ENCODE measurements at regions not wholly inside any gene's neighbourhood (a gene's known extent, or its start where the extent isn't known, plus 50 kb on each side); places are given as distances from the start of the nearest gene placed in this dataset.

- TF ChIP-seq ELF4 (CRISPR knock-in tag; IDR thresholded peaks at IDR 0.05; ENCODE audit: low read depth) (no peak), TCF7 (CRISPR knock-in tag; IDR thresholded peaks at IDR 0.05; ENCODE audit: low read depth) (no peak), AFF4 (CRISPR knock-in tag; IDR thresholded peaks at IDR 0.05; ENCODE audit: borderline replicate concordance) (no peak), CREB1 (CRISPR knock-in tag; IDR thresholded peaks at IDR 0.05) (no peak), PREB (CRISPR knock-in tag; IDR thresholded peaks at IDR 0.05; ENCODE audit: borderline replicate concordance) (no peak), USF2 (CRISPR knock-in tag; IDR thresholded peaks at IDR 0.05) (no peak), ATF2 (CRISPR knock-in tag; IDR thresholded peaks at IDR 0.05; ENCODE audit: borderline replicate concordance, low read depth) (no peak)
- TF ChIP-seq, protein P1, sequence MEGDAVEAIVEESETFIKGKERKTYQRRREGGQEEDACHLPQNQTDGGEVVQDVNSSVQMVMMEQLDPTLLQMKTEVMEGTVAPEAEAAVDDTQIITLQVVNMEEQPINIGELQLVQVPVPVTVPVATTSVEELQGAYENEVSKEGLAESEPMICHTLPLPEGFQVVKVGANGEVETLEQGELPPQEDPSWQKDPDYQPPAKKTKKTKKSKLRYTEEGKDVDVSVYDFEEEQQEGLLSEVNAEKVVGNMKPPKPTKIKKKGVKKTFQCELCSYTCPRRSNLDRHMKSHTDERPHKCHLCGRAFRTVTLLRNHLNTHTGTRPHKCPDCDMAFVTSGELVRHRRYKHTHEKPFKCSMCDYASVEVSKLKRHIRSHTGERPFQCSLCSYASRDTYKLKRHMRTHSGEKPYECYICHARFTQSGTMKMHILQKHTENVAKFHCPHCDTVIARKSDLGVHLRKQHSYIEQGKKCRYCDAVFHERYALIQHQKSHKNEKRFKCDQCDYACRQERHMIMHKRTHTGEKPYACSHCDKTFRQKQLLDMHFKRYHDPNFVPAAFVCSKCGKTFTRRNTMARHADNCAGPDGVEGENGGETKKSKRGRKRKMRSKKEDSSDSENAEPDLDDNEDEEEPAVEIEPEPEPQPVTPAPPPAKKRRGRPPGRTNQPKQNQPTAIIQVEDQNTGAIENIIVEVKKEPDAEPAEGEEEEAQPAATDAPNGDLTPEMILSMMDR (IDR thresholded peaks at IDR 0.05): no peak
- TF ChIP-seq, protein P2, sequence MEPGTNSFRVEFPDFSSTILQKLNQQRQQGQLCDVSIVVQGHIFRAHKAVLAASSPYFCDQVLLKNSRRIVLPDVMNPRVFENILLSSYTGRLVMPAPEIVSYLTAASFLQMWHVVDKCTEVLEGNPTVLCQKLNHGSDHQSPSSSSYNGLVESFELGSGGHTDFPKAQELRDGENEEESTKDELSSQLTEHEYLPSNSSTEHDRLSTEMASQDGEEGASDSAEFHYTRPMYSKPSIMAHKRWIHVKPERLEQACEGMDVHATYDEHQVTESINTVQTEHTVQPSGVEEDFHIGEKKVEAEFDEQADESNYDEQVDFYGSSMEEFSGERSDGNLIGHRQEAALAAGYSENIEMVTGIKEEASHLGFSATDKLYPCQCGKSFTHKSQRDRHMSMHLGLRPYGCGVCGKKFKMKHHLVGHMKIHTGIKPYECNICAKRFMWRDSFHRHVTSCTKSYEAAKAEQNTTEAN (CRISPR knock-in tag; IDR thresholded peaks at IDR 0.05): no peak
- TF ChIP-seq, protein P3, sequence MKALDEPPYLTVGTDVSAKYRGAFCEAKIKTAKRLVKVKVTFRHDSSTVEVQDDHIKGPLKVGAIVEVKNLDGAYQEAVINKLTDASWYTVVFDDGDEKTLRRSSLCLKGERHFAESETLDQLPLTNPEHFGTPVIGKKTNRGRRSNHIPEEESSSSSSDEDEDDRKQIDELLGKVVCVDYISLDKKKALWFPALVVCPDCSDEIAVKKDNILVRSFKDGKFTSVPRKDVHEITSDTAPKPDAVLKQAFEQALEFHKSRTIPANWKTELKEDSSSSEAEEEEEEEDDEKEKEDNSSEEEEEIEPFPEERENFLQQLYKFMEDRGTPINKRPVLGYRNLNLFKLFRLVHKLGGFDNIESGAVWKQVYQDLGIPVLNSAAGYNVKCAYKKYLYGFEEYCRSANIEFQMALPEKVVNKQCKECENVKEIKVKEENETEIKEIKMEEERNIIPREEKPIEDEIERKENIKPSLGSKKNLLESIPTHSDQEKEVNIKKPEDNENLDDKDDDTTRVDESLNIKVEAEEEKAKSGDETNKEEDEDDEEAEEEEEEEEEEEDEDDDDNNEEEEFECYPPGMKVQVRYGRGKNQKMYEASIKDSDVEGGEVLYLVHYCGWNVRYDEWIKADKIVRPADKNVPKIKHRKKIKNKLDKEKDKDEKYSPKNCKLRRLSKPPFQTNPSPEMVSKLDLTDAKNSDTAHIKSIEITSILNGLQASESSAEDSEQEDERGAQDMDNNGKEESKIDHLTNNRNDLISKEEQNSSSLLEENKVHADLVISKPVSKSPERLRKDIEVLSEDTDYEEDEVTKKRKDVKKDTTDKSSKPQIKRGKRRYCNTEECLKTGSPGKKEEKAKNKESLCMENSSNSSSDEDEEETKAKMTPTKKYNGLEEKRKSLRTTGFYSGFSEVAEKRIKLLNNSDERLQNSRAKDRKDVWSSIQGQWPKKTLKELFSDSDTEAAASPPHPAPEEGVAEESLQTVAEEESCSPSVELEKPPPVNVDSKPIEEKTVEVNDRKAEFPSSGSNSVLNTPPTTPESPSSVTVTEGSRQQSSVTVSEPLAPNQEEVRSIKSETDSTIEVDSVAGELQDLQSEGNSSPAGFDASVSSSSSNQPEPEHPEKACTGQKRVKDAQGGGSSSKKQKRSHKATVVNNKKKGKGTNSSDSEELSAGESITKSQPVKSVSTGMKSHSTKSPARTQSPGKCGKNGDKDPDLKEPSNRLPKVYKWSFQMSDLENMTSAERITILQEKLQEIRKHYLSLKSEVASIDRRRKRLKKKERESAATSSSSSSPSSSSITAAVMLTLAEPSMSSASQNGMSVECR (CRISPR knock-in tag; IDR thresholded peaks at IDR 0.05; ENCODE audit: borderline replicate concordance): no peak
These were observed 132.1 kb upstream of the BMAL1 start for GRCh38 chr11:13145461-13145860.
